Body of pancreas (tissue), 4 donors: ENCODE measurements at regions not wholly inside any gene's neighbourhood (a gene's known extent, or its start where the extent isn't known, plus 50 kb on each side); places are given as distances from the start of the nearest gene placed in this dataset.

Experiments
- ATAC-seq: fragments of 150-250 bp; one replicate; pipeline ENCODE4 v1.9.1; 2016
- DNase-seq, 4 donors: peaks; one replicate each; pipeline ENCODE4 v3.0.0-alpha.2; 2019
- H3K27ac ChIP-seq, 4 donors: fragments of 200-600 bp; sonication (generic); 1 replicate in 3 of 4; 2 replicates in 1 of 4; pipeline versions ENCODE4 v1.5.1 to v1.6.1; 2016 to 2019; ENCODE audit warnings: mild to moderate bottlenecking in 1 of 4, mixed read lengths in 1 of 4, moderate library complexity in 1 of 4
- H3K27me3 ChIP-seq, 2 donors: fragments of 200-600 bp; sonication (generic); one replicate each; pipeline ENCODE4 v1.6.0; 2016; ENCODE audit warnings: mild to moderate bottlenecking in 1 of 2
- H3K36me3 ChIP-seq, 2 donors: fragments of 200-600 bp; sonication (generic); replicated peaks in 1 of 2; 2 replicates each; pipeline ENCODE4 v1.5.1; 2016; ENCODE audit warnings: low read depth in 2 of 2; ENCODE audit not compliant: insufficient read depth in 1 of 2
- H3K4me1 ChIP-seq: fragments of 200-600 bp; sonication (generic); one replicate; pipeline ENCODE4 v1.6.0; 2016
- H3K4me3 ChIP-seq, 2 donors: fragments of 200-600 bp; sonication (generic); 1 replicate in 1 of 2; 2 replicates in 1 of 2; pipeline ENCODE4 v1.5.1; 2016 to 2019
- H3K9me3 ChIP-seq, 3 donors: fragments of 200-600 bp; sonication (generic); 1 replicate in 2 of 3; 2 replicates in 1 of 3; pipeline ENCODE4 v1.5.1; 2016
- CTCF ChIP-seq, 7 experiments: fragments of 450-650 bp in 4 of 7; fragments of 200-600 bp in 3 of 7; sonication (generic) in 3 of 7; IDR thresholded peaks; one replicate each; pipeline ENCODE4 v1.5.1; 2016 to 2019; ENCODE audit warnings: antibody characterized with exemption in 7 of 7
- POLR2A ChIP-seq, 3 donors: fragments of 450-650 bp; IDR thresholded peaks; one replicate each; pipeline ENCODE4 v1.6.1; 2016; ENCODE audit warnings: antibody characterized with exemption in 3 of 3, mild to moderate bottlenecking in 2 of 3
- WGBS, 2 donors: methylation state at CpG; one replicate each; pipeline ENCODE4 v1.1.5; 2017; 5-methylcytosine and 5-hydroxymethylcytosine counted together
- intact Hi-C: fragments of 100-400 bp; cut with DNase I; formaldehyde crosslinking; loops from one replicate; pipeline ENCODE4 v1.15.1; 2023

GRCh38 chr14:104291123-104292000 lies 153.0 kb downstream of the KIF26A start:
- WGBS, 2 donors = 9 to 29% methylated on average over 8 to 21 of the region's 25 CpGs
- Histone ChIP-seq H3K4me1 (peaks cover 16% of the 10 kb centered on the region), H3K27ac (peak overlapping the region in 2 of 4 donors; percentile 21 to 39), H3K9me3 (no peaks in the 10 kb centered on the region), H3K27me3 (no peaks in the 10 kb centered on the region), H3K4me3 (no peak overlapping the region), H3K36me3 (no peaks in the 10 kb centered on the region)
- TF ChIP-seq POLR2A (IDR thresholded peaks at IDR 0.05) (peak in 1 of 3 donors; percentile 19), CTCF (IDR thresholded peaks at IDR 0.05) (no peak)
- intact Hi-C loops = no loop called here
- DNase-seq = peak; percentile 47 to 75 (median 69)
- peak; percentile 74 for ATAC-seq

DNA sequence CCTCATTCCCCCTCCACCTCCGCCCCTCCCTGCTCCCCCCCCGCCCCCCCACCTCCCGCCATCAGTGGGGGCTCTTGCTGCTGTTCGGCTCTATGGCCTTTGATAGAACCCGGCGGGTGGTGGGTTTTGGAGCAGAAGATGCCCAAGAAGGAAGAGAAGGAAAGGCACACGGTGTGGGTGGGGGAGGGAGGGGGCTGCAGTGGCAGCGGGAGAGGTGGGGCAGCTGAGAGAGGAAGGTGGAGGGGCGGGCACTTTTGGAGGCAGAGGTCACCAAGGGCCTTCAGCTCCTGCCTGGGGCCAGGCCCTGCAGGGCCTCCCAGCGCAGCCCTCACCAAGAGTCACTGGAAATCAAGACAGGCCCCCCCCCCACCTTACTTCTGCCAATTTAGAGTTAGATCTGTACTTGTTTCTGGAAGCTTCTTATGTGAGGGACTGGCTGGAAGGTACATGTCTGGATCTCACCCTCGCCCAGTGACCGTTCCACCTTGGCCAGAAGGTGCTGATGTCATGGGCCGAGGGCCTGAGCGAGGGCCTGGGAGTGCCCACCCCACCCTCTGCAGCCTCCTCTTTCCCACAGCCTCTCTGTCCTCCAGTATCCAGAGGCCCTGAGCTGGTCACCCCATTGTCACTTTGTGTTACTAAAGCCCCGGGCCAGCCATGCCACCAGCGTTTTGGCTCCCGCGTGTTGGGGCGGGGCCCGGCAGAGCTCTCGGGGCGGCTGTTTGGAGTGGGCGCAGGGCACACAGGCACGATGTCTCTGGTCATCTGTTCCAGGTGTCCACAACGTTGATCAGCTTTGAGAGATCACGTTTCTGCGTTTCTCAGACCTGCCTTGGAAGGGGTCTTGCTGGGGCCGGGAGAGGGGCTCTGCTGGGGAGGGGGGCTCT lies 153.9 kb downstream of the KIF26A start:
- TF ChIP-seq CTCF (IDR thresholded peaks at IDR 0.05) = no peak
- TF ChIP-seq POLR2A (IDR thresholded peaks at IDR 0.05) = no peak
- Histone ChIP-seq H3K4me1 (peaks cover 20% of the 10 kb centered on the region), H3K36me3 (no peaks in the 10 kb centered on the region), H3K4me3 (no peak overlapping the region), H3K27ac (no peak overlapping the region), H3K27me3 (no peaks in the 10 kb centered on the region), H3K9me3 (no peaks in the 10 kb centered on the region)
- WGBS, 2 donors = 59 to 70% methylated on average over 10 to 27 of the region's 28 CpGs
- intact Hi-C loops = no loop called here
- peak; percentile 3 for ATAC-seq
- peak in 2 of 4 donors; percentile 5 to 9 for DNase-seq

DNA sequence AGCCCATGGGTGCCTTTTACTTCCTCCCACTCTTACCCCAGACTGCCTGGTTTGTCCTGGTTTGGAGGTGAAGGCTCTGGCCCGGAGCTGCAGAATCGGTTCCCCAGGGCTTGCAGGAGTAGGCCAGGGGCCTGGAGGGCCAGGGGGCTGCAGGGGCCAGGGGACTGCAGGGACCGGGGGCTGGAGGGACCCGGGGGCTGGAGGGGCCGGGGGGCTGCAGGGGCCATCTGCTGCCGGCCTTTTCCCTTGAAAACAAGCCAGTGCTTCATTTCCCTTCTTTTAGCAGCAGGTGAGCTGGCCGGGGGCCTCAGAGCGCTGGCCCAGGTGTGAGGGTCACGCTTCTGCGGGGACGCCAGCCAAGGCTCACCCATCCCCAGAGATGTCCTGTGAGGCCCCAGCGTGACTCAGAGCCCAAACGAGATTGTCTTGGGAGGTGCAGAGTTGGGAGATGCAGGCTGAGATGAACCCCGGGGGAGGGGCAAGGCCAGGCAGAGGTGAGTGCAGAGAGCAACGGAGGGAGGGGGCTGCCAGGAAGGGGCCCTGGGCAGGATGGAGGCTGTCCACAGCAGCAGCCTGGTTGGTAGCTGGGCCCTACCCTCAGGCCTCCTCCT lies 154.9 kb downstream of the KIF26A start:
- Histone ChIP-seq H3K36me3 (no peaks in the 10 kb centered on the region), H3K4me3 (no peak overlapping the region), H3K27me3 (no peaks in the 10 kb centered on the region), H3K9me3 (no peaks in the 10 kb centered on the region), H3K27ac (no peak overlapping the region), H3K4me1 (peaks cover 20% of the 10 kb centered on the region)
- WGBS, 2 donors = 59 to 64% methylated on average over 9 to 15 of the region's 15 CpGs
- TF ChIP-seq POLR2A (IDR thresholded peaks at IDR 0.05) (no peak), CTCF (IDR thresholded peaks at IDR 0.05) (no peak)
- intact Hi-C loops = no loop called here
- no peak for ATAC-seq
- DNase-seq = peak in 2 of 4 donors; percentile 3 to 7

DNA sequence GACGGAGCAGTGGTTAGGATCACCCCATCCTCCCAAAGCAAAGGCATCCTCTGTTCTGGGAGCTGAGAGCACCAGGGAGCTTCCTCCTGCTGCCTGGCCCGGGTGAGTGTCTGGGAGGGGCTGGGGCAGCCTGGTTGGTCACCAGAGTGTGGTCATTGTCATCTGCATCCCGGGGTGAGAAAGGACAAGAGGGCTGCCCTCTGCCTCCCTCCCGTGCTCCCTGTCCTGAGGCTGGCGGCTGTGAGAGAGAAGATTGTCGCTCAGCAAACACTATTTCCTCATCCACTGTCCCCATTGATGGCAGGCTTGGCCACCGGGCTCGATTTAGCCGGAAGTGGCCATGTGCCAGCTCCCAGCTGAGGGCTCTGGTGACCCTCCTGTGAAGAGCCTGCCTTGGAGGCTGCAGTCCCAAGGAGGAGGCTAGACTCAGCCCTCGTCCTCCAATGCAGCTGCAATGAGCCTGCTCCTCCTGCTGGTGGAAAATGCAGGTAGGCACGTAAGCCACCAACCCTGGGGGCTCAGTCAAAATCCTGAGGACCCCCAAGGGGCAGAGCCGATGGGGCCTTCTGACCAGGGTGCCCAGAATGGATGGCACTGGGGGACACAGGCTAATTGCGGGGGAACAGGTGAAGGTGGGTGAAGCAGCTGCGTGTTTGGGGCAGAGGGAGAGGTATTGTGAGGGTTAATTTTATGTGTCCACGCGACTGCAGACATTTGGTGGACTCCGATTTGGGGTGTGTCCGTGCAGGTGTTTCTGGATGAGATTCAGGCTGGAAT lies 155.7 kb downstream of the KIF26A start:
- H3K27ac ChIP-seq = no peak overlapping the region
- intact Hi-C loops = no loop called here
- no peak overlapping the region for H3K4me3 ChIP-seq
- H3K4me1 ChIP-seq = peaks cover 20% of the 10 kb centered on the region
- TF ChIP-seq CTCF (IDR thresholded peaks at IDR 0.05) (no peak), POLR2A (IDR thresholded peaks at IDR 0.05) (no peak)
- H3K9me3 ChIP-seq = no peaks in the 10 kb centered on the region
- DNase-seq (peak in 1 of 4 donors; percentile 10), ATAC-seq (no peak)
- H3K27me3 ChIP-seq = no peaks in the 10 kb centered on the region
- 48 to 52% methylated on average over 11 to 18 of the region's 18 CpGs for WGBS, 2 donors
- no peaks in the 10 kb centered on the region for H3K36me3 ChIP-seq
